Cardiac fibroblast (primary cell): ENCODE measurements at regions not wholly inside any gene's neighbourhood (a gene's known extent, or its start where the extent isn't known, plus 50 kb on each side); places are given as distances from the start of the nearest gene placed in this dataset.

Experiments used
- DNase-seq, 2 donors: peaks; one replicate each; pipeline versions ENCODE4 v3.0.0 to v3.0.0-alpha.2; 2010; ENCODE audit warnings: low read depth in 2 of 2
- H3K4me3 ChIP-seq, 2 donors: replicated peaks in 1 of 2; 1 replicate in 1 of 2; 2 replicates in 1 of 2; pipeline ENCODE4 v1.5.1; 2011; ENCODE audit warnings: low read depth in 2 of 2, low read length in 2 of 2, mild to moderate bottlenecking in 2 of 2, moderate library complexity in 1 of 2
- TF ChIP-seq, protein P1 (sequence below): IDR thresholded peaks from one replicate; pipeline ENCODE4 v1.5.1; 2011; ENCODE audit warnings: low read depth, mild to moderate bottlenecking, low read length, inconsistent platforms

DNA sequence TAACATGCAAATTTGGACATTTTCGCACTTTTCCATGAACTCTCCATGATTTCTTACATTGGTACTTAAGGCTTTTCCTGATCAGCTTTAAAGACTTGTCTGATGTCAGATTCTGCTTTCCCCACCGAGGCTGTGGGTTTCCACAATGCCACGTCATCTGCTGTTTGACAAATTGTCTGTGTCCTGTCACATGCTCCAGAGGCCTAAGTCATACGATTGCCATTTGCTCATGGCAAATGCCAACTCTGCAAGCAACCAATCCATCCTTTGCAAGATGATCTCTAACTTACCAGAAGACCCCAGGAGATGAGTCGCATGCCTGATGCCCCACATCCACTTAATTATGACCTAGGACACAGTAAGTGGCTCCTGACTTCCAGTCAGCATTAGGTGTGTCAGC, 556.5 kb downstream of the BMP2 start:
- no peak overlapping the region for H3K4me3 ChIP-seq
- DNase-seq = no peak

DNA sequence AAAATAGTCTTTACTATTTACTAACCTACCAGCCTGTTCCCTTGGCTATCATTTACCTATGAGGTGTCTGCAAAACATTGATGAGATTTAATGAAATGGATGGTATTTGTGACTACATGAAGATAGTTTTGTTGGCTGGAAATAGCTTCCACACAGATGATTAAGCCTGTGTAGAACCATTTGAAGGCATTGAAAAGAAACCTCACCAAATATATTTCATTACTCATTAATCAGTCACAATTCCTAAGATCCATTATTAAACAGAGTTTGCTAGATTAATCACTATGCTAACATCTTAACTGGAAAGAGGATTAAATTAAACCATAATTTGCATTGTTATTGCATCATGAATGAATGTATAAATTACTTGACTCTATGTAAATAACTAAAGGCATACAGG, 560.3 kb downstream of the BMP2 start:
- no peak for DNase-seq
- TF ChIP-seq, protein P1, sequence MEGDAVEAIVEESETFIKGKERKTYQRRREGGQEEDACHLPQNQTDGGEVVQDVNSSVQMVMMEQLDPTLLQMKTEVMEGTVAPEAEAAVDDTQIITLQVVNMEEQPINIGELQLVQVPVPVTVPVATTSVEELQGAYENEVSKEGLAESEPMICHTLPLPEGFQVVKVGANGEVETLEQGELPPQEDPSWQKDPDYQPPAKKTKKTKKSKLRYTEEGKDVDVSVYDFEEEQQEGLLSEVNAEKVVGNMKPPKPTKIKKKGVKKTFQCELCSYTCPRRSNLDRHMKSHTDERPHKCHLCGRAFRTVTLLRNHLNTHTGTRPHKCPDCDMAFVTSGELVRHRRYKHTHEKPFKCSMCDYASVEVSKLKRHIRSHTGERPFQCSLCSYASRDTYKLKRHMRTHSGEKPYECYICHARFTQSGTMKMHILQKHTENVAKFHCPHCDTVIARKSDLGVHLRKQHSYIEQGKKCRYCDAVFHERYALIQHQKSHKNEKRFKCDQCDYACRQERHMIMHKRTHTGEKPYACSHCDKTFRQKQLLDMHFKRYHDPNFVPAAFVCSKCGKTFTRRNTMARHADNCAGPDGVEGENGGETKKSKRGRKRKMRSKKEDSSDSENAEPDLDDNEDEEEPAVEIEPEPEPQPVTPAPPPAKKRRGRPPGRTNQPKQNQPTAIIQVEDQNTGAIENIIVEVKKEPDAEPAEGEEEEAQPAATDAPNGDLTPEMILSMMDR = no peak

More for the DNA sequence above, 556.5 kb downstream of the BMP2 start:
- TF ChIP-seq, protein P1 = no peak

DNA sequence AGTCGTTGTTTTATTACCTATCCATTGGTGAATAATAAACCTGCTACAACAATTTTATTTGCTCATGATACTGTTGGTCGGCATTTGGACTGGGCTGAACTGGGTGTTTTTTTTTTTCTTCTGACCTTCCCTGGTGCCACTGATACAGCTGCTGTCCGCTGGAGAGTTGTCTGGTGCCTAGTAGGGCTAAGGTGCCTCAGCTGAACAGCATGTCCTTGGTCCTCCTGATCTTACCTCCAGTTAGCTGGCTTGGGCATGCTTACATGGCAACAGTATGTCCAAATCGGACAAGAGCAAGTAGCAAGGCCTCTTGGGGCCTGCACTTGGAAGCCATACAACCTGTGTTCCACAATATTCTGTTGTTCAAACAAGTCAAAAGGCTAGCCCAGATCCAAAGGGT, 563.4 kb downstream of the BMP2 start:
- TF ChIP-seq, protein P1 = no peak
- no peak for DNase-seq
- H3K4me3 ChIP-seq = no peak overlapping the region

More for the DNA sequence above, 560.3 kb downstream of the BMP2 start:
- H3K4me3 ChIP-seq = no peak overlapping the region

DNA sequence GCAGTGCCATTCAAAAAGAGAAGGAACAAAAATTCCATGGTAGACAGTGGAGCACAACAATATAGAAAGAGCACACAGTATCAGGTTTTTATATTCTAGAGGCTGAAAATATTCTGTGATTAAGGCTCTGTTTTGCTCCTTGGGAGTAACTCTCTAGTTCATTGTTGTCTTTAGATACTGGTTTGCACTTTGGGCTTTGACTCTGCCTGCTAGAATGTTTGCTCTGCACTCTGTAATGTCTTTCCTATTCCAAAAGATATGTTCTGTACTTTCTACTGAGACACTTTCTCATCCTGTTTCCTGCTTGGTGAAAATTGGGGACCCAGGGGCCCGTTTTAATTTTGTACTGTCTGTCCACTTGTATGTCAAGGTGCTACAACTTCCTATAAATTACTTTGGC, 564.7 kb downstream of the BMP2 start:
- no peak overlapping the region for H3K4me3 ChIP-seq
- DNase-seq = no peak
- TF ChIP-seq, protein P1 = no peak

DNA sequence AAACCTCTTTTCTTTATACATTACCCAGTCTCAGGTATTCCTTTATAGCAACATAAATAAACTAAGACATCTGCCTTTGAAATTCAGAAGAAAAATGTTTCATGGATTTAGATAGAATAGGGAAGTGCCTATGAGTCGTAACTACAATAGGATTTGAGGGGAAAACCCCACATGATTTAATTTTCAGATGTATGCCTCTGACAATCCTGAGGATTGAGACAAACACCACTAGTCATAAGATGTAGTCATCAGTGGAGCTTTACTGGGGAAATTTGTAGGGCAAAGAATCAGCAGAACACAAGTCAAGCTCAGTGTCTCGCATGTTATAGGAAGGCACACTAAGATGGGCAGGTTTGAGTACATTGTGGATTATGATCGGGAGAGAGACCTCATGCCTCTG, 566.4 kb downstream of the BMP2 start:
- TF ChIP-seq, protein P1 = no peak

DNA sequence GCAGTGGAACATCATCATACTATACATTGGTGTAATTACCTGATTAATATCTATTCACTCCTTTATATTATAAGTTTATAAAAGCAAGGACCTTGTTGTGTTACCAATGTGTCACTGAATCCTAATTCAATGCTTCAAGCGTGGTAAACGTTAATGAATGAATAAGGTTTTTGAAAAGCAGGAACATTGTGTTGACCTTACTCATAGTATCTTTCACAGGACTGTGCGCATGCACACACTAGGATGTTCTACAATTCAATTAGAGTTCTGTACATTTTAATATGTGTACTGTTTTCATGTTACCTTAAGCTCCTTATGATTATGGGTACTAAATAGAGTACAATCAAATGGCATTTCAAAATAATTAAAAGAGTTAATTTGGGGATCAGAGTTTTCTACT, 578.5 kb downstream of the BMP2 start:
- no peak for DNase-seq
- TF ChIP-seq, protein P1 = no peak

More for the DNA sequence above, 566.4 kb downstream of the BMP2 start:
- H3K4me3 ChIP-seq = no peak overlapping the region
- peak in 1 of 2 donors; percentile 31 for DNase-seq

DNA sequence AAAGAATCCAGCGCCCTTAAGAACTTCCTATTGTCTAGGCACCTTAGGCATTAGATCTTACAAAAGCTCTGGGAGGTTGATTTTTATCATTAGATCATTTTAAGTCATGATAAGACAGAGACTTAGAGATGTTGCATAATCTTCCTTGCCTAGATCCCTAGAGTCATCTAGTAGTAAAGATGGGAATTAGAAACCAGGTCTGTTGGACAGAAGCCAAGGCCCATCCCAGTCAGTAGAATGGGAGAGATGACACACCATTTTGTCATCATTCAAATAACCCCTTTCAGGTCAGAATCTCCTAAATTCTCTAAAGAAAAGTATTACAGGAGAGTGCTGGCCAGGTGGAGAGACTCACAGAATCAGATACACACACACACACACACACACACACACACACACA, 579.1 kb downstream of the BMP2 start:
- H3K4me3 ChIP-seq = no peak overlapping the region
- TF ChIP-seq, protein P1 = no peak
- peak in 1 of 2 donors; percentile 41 for DNase-seq

More for the DNA sequence above, 578.5 kb downstream of the BMP2 start:
- no peak overlapping the region for H3K4me3 ChIP-seq
